GM12892 (cell line): ENCODE measurements at regions not wholly inside any gene's neighbourhood (a gene's known extent, or its start where the extent isn't known, plus 50 kb on each side); places are given as distances from the start of the nearest gene placed in this dataset.

Source experiments
- DNase-seq: peaks from one replicate; pipeline ENCODE4 v3.0.0; 2011; ENCODE audit not compliant: insufficient read length
- FAIRE-seq: peaks from 2 replicates; lab custom pipeline; 2011; peaks lifted over from hg19 to GRCh38; lab: Jason Lieb, UNC
- POLR2A ChIP-seq: IDR thresholded peaks from 2 replicates; pipeline ENCODE4 v1.6.1; 2011; ENCODE audit warnings: low read depth, low read length, control low read depth
- POLR2AphosphoS5 ChIP-seq: IDR thresholded peaks from 2 replicates; pipeline ENCODE4 v1.6.1; 2011; ENCODE audit warnings: low read depth, low read length, control low read depth
- TAF1 ChIP-seq: IDR thresholded peaks from 2 replicates; pipeline ENCODE4 v1.6.1; 2011; ENCODE audit warnings: low read depth, mild to moderate bottlenecking, control low read depth, low read length, borderline replicate concordance

DNA sequence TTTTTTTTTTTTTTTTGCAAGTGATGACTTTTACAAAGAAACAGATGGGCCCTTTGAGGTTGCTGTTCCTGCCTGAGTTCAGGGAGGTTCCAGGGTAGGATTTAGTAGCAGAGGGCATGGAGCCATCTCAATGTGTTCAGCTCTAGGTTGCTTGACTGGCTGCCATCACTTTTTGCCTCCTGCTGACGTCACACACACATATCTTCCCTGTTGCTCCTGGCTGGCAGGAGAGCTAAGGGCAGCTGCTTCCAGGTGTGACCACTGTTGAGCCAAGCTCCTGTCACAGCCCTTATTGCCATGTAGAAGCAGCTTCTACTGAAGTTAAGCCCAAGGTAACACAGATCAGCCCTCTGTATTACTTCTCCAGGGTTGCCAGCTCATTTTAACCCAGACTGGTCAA is 394.2 kb upstream of the SPRED2 start:
- TF ChIP-seq POLR2A, result no peak
- FAIRE-seq, result no peak

DNA sequence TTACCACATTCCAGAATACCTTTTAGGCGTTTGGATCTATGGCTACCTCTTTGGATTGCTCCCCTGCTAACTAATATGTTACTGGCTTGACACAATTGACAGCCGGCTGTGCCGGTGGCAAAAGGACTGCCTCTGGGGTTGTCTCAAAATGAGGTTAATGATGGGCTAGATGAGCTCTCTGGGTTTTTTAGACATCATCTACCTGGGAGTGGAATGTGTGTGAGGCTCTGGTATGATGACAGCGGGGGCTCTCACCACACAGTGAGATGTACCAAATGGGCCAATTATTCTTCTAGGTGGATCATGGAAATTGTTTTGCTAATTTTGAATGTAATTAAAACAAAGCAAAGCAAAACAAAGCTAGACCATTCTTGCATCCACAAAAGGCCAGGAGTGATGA is 391.1 kb upstream of the SPRED2 start:
- DNase-seq, result no peak
- TF ChIP-seq POLR2A, result no peak
- TF ChIP-seq POLR2AphosphoS5, result no peak
- TF ChIP-seq TAF1, result no peak
- no peak for FAIRE-seq

More for the DNA sequence above, 394.2 kb upstream of the SPRED2 start:
- no peak for DNase-seq

DNA sequence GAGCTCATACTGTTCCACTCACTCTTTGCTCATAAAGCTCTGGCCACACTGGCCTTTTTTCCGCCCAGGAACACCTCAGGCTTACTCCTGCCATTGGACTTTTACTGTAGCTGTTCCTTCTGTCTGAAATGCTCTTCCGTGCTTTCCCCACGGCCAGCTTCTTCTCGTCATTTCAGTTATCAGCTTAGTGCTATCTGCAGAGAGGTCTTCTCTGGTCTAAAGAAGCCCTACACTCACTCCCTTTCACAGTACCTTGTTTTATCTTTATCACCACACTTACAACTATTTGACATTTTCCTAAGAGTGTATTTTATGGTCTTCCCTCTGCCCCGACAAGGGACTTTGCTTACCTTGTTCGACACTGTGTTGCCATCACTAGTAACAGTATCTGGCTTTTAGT is 388.1 kb upstream of the SPRED2 start:
- TF ChIP-seq POLR2AphosphoS5 (no peak), POLR2A (no peak), TAF1 (no peak)
- DNase-seq, result no peak
- FAIRE-seq, result no peak

DNA sequence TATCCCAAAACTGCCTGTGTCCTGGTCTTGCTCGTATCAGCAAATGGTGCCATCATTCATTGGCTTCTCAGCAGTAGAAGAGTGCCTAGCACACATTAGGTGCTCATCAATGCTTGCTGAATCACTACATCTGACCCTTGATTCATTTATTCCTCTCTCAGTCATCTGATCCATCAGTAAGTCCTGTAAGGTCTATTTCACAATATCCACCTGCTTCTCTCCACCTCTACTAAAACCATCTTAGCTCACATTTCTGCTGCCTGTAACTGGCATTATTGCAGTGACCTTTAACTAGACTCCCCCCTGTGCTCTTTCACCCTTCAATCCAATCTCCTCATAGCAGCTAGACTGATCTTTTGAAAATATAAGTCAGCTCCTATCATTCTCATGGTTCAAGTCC is 387.6 kb upstream of the SPRED2 start:
- TF ChIP-seq TAF1 (no peak), POLR2A (no peak), POLR2AphosphoS5 (no peak)
- FAIRE-seq (no peak), DNase-seq (no peak)

DNA sequence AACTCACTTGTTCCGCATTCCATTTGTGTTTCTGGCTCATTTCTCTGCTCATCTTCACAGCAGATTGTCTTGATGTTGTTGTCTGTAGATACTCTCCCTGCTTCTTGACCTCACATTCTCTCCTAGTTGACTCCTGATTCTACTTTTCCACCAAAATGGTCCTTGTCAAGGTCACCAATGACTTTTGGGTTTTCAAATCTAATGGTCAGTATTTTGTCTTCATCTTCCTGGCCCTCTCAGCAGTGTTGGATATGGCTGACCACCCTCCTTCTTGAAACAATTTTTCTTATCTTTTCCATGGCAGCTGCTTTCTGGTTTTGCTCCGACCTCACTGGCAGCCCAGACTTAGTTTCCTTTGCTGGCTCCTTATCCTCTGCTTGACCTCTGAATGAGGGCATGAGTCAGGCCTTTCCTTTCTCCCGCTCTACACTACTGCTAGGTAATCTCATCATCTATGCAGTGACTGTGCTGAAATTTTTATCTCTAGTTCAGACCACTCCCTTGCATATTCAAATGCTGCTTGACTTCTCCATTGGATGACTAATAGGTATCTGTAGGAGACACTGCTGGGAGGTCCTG is 386.6 kb upstream of the SPRED2 start:
- DNase-seq (no peak), FAIRE-seq (no peak)

DNA sequence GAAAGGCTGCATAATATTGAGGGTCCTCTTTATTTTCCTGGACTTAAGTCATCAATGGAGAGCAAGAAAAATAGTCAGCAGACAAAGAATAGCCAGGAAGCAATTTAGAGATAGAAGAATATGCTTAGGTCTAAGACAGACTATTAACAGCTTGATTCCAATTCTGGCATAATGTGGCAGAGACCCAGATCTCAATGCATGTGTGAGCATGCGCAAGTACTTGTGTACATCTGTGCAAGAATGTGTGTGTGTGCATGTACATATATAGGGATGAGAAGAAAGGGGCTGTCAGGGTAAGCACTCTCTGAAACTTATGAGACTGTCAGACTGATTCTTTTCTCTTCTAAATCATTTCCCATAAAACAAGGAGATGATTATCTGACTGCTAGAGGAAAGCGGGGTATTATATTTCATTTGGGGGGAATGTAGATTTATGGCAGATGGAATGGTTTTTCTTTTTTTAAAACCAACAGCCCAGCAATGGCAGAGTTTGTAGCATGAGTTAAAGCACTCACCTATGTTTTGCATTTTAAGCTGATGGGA is 381.3 kb upstream of the SPRED2 start:
- TF ChIP-seq POLR2A, result no peak
- no peak for TF ChIP-seq POLR2AphosphoS5
- no peak for TF ChIP-seq TAF1
- DNase-seq (no peak), FAIRE-seq (no peak)

More for the DNA sequence above, 386.6 kb upstream of the SPRED2 start:
- TF ChIP-seq POLR2A (no peak), TAF1 (no peak), POLR2AphosphoS5 (no peak)

DNA sequence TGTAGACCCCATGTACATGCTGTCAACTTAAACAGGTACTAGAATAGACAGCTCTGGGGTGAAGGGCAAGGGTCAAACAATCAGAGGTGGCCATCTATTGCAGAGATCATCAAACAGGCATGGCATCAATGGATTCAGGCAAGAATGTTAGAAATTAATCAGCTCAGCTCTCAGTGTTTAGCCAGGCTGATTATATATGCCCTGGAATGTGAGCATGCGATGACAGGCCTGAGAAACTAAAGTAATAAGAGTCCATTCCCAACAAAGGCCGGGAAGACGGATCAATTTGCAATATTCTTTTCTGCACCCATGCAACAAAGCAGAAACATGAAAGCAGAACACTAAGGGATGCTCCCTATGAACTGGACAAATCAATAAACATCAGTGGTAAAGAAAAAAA is 380.5 kb upstream of the SPRED2 start:
- DNase-seq (no peak), FAIRE-seq (no peak)
- TF ChIP-seq TAF1 (no peak), POLR2A (no peak), POLR2AphosphoS5 (no peak)

DNA sequence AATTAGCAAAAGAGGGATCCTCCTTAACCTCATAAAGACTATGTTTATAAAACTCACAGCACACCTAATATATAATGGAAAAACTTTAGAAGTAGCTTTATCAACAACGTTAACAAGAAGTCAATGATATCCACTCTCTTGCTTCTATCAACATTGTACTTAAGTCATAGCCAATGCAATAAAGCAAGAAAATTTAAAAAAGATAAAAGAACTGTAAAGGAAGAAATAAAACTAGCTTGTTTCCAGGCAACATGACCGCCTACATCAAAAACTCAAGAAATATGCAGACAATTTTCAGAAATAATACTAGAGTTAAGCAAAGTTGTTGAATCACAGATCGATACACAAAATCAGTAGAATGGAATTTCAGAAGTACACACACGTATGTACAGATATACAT is 375.5 kb upstream of the SPRED2 start:
- TF ChIP-seq TAF1 (no peak), POLR2A (no peak), POLR2AphosphoS5 (no peak)
- FAIRE-seq, result no peak
- DNase-seq, result no peak

DNA sequence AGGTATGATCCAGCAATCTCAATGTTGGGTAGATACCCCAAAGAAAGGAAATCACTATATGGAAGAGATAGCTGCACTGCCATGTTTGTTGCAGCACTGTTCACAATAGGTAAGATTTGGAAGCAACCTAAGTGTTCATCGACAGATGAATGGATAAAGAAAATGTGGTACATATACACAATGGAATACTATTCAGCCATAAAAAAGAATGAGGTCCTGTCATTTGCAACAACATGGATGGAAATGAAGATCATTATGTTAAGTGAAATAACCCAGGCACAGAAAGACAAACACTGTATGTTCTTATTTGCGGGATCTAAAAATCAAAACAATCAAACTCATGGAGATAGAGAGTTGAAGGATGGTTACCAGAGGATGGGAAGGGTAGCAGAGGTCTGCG is 372.4 kb upstream of the SPRED2 start:
- no peak for TF ChIP-seq POLR2AphosphoS5
- TF ChIP-seq TAF1, result no peak
- no peak for TF ChIP-seq POLR2A
- FAIRE-seq, result no peak
- DNase-seq, result no peak

DNA sequence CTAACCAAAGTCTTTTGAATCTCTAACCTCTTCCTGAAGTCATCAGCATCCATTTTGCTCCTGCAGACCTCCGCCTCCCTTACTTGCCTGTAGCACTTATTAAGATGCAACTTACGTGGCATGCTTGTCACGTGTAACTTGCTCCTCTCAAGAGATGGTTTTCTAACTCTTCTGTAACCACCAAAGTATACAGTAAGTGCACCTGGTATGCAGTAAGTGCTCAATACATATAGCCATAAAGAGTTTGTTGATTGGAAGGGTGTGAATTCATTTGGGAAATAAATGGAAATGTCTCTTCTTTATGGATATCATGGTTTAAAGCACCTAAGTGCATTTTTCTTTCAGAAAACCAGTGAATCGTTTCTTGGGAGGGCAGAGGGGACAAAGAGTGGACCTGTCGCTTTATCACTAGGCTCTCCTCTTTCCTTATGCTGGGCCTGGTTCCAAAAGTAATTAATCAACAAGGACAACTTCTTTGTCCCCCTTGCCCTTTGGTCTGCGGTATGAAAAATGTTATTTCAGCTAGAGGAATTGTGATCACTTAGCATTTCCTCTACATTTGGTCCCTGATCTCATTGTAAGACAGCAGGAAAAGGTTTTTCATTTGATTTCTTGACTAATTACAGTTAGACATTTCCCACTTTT is 370.0 kb upstream of the SPRED2 start:
- no peak for DNase-seq
- FAIRE-seq, result no peak
- TF ChIP-seq POLR2A, result no peak
- no peak for TF ChIP-seq POLR2AphosphoS5
- TF ChIP-seq TAF1, result no peak

DNA sequence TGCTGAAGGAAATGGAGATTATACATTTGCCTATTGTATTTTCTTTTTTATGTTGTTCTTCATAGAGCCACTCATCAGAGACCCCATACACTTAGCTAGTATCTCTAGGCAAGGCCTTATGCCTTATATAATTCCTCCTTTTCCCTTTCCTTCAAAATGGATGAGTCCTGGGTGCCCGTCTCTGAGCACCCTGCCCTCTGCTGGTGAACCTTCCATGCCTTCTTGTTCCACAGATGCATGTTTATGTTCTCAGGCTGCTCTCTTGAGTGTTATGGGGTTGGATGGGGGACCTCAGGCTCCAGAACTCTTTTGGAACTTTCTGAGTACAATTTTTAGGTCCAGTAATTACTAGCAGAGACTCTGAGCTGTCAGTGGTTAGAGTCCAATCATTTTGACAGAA is 368.6 kb upstream of the SPRED2 start:
- FAIRE-seq, result no peak
- TF ChIP-seq POLR2AphosphoS5, result no peak
- no peak for TF ChIP-seq POLR2A
- no peak for TF ChIP-seq TAF1

DNA sequence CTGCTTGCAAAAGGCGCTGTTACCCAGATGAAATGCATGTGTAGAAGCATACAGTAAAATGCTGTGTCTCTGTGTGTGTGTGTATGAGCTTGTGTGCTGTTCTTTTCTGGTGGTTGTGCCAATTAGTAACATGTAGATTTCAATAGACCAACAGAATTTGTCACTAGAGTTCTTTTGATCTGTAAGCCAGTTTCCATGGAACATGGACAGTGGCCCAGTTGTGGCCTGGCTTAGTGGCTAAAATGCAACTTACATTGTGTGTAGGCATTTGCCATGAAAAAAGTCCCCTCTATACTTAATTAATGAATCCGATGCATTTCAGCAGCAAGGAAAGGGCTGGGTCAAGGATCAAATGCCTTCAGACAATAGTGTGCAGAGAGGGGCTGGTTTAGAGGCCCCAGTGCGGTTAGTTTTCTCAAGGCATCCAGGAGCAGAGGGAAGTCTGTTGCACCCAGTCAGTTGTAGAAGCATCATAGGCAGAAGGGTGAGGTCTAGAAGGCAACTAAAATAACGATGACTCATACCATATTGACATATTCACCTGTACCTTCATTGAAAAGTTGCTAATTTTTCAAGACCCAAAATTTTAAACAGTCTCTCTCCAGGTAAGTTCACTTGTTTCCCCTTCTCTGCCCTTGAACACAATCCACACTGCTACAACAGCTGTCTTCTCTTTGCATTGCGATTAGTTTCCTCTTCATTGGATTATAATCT is 366.9 kb upstream of the SPRED2 start:
- DNase-seq (no peak), FAIRE-seq (no peak)
- TF ChIP-seq POLR2AphosphoS5, result no peak
- no peak for TF ChIP-seq TAF1
- TF ChIP-seq POLR2A, result no peak

More for the DNA sequence above, 368.6 kb upstream of the SPRED2 start:
- no peak for DNase-seq
